ENCODE measurements at regions not wholly inside any gene's neighbourhood (a gene's known extent, or its start where the extent isn't known, plus 50 kb on each side); places are given as distances from the start of the nearest gene placed in this dataset.

DNA sequence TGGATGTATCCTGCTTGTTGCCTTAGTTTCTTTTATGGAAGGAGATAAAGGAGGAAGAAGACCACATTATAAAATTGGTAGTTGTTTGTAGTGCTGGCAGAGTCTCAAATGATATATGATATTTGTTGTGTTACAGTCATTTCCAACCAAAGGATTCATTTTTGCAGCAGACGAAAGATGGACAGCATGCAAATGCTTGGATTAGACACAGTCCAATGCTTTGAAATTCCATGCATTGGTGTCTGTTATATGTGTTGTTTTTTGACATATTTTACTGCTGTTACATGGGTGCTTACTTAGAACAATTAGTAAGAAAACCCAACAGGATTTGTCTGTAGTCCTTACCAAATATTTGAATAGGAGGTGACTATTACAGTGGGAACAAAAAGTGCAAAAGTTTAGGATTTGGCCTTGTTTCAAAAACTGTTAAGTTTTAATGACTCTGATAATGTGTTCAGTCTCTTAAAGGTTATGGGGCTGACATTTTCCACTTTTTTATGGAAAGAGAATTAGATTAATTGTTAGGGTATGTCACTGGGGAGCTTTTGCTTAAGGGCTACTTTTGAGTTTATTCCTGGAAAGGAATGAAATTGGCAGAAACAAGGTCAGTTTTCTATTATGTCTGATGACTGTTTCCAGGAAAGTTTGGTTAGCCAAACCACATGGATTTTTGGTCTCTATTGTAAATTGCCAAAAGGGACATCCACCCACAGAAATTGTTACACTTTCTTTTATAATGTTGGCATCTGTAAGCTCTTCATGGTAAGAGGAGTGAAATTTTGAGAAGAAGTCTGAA is 229.4 kb upstream of the MMADHC start:
- 84% methylated on average over 1 of the region's 1 CpG for WGBS
- Histone ChIP-seq H3K4me3 (no peak overlapping the region), H3K36me3 (no peaks in the 10 kb centered on the region), H3K27ac (no peak overlapping the region), H3K4me1 (peaks cover 8% of the 10 kb centered on the region), H3K9me3 (no peaks in the 10 kb centered on the region), H3K27me3 (no peaks in the 10 kb centered on the region)
- TF ChIP-seq POLR2A (IDR thresholded peaks at IDR 0.05) (no peak), POLR2AphosphoS5 (IDR thresholded peaks at IDR 0.05) (no peak), EP300 (IDR thresholded peaks at IDR 0.05) (no peak)
- TF ChIP-seq, protein P1, sequence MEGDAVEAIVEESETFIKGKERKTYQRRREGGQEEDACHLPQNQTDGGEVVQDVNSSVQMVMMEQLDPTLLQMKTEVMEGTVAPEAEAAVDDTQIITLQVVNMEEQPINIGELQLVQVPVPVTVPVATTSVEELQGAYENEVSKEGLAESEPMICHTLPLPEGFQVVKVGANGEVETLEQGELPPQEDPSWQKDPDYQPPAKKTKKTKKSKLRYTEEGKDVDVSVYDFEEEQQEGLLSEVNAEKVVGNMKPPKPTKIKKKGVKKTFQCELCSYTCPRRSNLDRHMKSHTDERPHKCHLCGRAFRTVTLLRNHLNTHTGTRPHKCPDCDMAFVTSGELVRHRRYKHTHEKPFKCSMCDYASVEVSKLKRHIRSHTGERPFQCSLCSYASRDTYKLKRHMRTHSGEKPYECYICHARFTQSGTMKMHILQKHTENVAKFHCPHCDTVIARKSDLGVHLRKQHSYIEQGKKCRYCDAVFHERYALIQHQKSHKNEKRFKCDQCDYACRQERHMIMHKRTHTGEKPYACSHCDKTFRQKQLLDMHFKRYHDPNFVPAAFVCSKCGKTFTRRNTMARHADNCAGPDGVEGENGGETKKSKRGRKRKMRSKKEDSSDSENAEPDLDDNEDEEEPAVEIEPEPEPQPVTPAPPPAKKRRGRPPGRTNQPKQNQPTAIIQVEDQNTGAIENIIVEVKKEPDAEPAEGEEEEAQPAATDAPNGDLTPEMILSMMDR (IDR thresholded peaks at IDR 0.05) = no peak
- DNase-seq (ENCODE audit: low spot score in 2 of 2) = no peak

DNA sequence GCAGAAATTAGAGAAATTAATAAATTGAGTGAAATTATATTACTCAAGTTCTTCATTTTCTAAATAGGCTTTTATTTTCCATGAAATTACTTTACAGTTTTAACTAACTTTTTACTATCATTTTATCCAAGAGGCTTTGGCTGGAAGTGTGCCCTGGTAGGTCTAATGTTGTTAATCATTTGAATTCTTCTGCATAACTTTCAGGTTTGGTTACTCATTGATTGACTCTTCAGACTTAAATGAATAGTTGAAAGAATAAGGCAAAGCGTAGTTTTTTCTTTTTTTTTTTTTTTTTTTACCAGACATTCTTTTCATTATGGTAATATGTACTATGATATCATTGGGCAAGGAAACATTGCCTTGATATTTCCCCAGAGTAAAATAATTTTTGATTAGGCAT is 228.4 kb upstream of the MMADHC start:
- peaks cover 8% of the 10 kb centered on the region for H3K4me1 ChIP-seq
- WGBS = 81% methylated on average over 1 of the region's 1 CpG

DNA sequence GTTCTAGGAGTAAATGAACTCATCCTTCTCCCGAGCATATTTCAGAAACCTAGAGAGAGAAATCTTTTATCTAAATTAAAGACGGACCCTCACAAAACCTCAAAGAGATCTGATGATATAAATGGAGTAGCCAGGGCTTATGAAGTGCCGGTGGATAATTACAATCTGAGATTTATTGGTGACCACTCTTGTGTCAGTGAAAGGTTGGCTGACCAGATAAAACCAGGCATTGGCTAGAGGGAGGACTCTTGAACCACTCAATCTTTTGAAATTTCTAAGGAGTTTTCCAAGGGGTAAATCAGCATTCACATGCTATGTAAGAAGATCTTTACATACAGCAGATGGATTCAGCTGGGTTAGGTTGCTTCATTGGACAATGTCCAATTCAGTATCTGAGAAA is 227.3 kb upstream of the MMADHC start:
- Histone ChIP-seq H3K27ac (no peak overlapping the region), H3K27me3 (no peaks in the 10 kb centered on the region), H3K4me1 (peaks cover 8% of the 10 kb centered on the region), H3K36me3 (no peaks in the 10 kb centered on the region), H3K4me3 (no peak overlapping the region), H3K9me3 (no peaks in the 10 kb centered on the region)
- WGBS = 88% methylated on average over 3 of the region's 3 CpGs
- TF ChIP-seq EP300 (IDR thresholded peaks at IDR 0.05) (no peak), POLR2AphosphoS5 (IDR thresholded peaks at IDR 0.05) (no peak)
- DNase-seq (ENCODE audit: low spot score in 2 of 2) = no peak

More for the DNA sequence above, 228.4 kb upstream of the MMADHC start:
- no peaks in the 10 kb centered on the region for H3K9me3 ChIP-seq
- no peaks in the 10 kb centered on the region for H3K36me3 ChIP-seq
- TF ChIP-seq POLR2AphosphoS5 (IDR thresholded peaks at IDR 0.05) (no peak), POLR2A (IDR thresholded peaks at IDR 0.05) (no peak), EP300 (IDR thresholded peaks at IDR 0.05) (no peak)
- TF ChIP-seq, protein P1 (IDR thresholded peaks at IDR 0.05) = no peak
- H3K27ac ChIP-seq = no peak overlapping the region
- no peak for DNase-seq (ENCODE audit: low spot score in 2 of 2)
- H3K4me3 ChIP-seq = no peak overlapping the region
- no peaks in the 10 kb centered on the region for H3K27me3 ChIP-seq

DNA sequence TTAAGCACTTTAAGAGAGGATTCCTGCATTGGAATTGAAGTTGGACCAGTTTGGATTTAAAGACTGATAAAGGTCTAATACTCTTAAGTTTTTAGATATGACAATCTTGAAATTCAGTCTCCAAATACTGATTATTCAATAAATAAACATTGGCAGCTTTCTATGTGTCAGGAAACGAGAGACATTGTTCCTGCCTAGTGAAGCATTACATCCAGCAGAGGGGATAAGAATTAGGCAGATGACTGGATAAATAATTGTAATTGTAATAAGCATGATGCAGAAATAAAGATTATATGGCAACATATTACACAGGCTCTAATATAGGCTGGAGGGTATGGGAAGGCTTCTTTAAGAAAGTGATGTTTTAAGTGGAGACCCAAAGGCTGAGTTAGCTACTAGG is 226.5 kb upstream of the MMADHC start:
- Histone ChIP-seq H3K4me3 (no peak overlapping the region), H3K4me1 (peaks cover 8% of the 10 kb centered on the region), H3K9me3 (no peaks in the 10 kb centered on the region), H3K27me3 (no peaks in the 10 kb centered on the region), H3K36me3 (no peaks in the 10 kb centered on the region), H3K27ac (no peak overlapping the region)
- 86% methylated on average over 1 of the region's 1 CpG for WGBS
- TF ChIP-seq POLR2A (IDR thresholded peaks at IDR 0.05) (no peak), POLR2AphosphoS5 (IDR thresholded peaks at IDR 0.05) (no peak), EP300 (IDR thresholded peaks at IDR 0.05) (no peak)
- TF ChIP-seq, protein P1 (IDR thresholded peaks at IDR 0.05) = no peak
- DNase-seq (ENCODE audit: low spot score in 2 of 2) = no peak

DNA sequence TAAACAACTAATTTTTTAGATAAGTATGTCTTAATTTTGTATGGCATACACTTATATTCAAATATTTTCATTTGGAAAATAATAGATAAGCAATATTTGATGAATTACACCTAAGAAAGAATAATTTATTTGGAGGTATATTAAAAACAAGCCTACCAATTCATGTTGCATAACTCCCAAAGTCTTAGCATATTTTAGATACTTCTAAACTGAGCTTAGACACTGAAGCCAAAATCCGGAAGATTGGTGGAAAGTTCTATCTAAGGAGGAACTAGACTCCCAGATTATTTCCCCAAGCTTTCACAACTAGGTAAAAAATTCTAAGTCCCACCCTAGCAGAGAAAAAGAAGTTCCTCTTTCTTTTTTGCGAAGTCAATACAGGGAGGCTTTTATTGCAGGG is 221.0 kb upstream of the MMADHC start:
- DNase-seq (ENCODE audit: low spot score in 2 of 2) = no peak
- Histone ChIP-seq H3K4me1 (no peaks in the 10 kb centered on the region), H3K9me3 (no peaks in the 10 kb centered on the region), H3K27me3 (no peaks in the 10 kb centered on the region), H3K36me3 (no peaks in the 10 kb centered on the region), H3K27ac (no peak overlapping the region), H3K4me3 (no peak overlapping the region)
- 71% methylated on average over 2 of the region's 2 CpGs for WGBS
- TF ChIP-seq, protein P1 (IDR thresholded peaks at IDR 0.05) = no peak
- TF ChIP-seq POLR2A (IDR thresholded peaks at IDR 0.05) = no peak

All from suprapubic skin (tissue), 4 donors.